NCI-H1048 (cell line): ENCODE measurements at regions not wholly inside any gene's neighbourhood (a gene's known extent, or its start where the extent isn't known, plus 50 kb on each side); places are given as distances from the start of the nearest gene placed in this dataset.

ENCODE experiments used
- DNase-seq: peaks from one replicate; lab custom pipeline; 2025; lab: John Stamatoyannopoulos, UW

GRCh38 chr1:55326496-55327243 lies 111.5 kb upstream of the USP24 start:
- DNase-seq = no peak

GRCh38 chr1:55323760-55324159 lies 108.6 kb upstream of the USP24 start:
- no peak for DNase-seq

GRCh38 chr1:55322842-55323241 lies 107.7 kb upstream of the USP24 start:
- DNase-seq = no peak

- DNase-seq = no peak
Measured at GRCh38 chr1:55321942-55322341, 106.8 kb upstream of the USP24 start.

- no peak for DNase-seq
Measured at GRCh38 chr1:55320891-55321290, 105.7 kb upstream of the USP24 start.

- no peak for DNase-seq
Measured at GRCh38 chr1:55318116-55318817, 103.1 kb upstream of the USP24 start.

- no peak for DNase-seq
Measured at GRCh38 chr1:55317673-55318072, 102.5 kb upstream of the USP24 start.

- DNase-seq = no peak
Measured at GRCh38 chr1:55316947-55317662, 101.9 kb upstream of the USP24 start.

GRCh38 chr1:55316502-55316901 lies 101.3 kb upstream of the USP24 start:
- DNase-seq = no peak

- no peak for DNase-seq
Measured at GRCh38 chr1:55315552-55315951, 100.4 kb upstream of the USP24 start.

GRCh38 chr1:55314740-55315139 lies 99.6 kb upstream of the USP24 start:
- DNase-seq = no peak

GRCh38 chr1:55313903-55314302 lies 98.7 kb upstream of the USP24 start:
- no peak for DNase-seq

- no peak for DNase-seq
Measured at GRCh38 chr1:55311979-55312378, 96.8 kb upstream of the USP24 start.

GRCh38 chr1:55311057-55311641 lies 96.0 kb upstream of the USP24 start:
- no peak for DNase-seq

- DNase-seq = no peak
Measured at GRCh38 chr1:55310505-55310971, 95.4 kb upstream of the USP24 start.

- DNase-seq = no peak
Measured at GRCh38 chr1:55309786-55310504, 94.8 kb upstream of the USP24 start.

GRCh38 chr1:55309053-55309452 lies 93.9 kb upstream of the USP24 start:
- DNase-seq = no peak

GRCh38 chr1:55305735-55306134 lies 90.6 kb upstream of the USP24 start:
- no peak for DNase-seq

- no peak for DNase-seq
Measured at GRCh38 chr1:55304229-55304740, 89.1 kb upstream of the USP24 start.

GRCh38 chr1:55302972-55303371 lies 87.8 kb upstream of the USP24 start:
- DNase-seq = no peak

- DNase-seq = no peak
Measured at GRCh38 chr1:55301912-55302311, 86.7 kb upstream of the USP24 start.

- no peak for DNase-seq
Measured at GRCh38 chr1:55300975-55301374, 85.8 kb upstream of the USP24 start.
